IMR-90 (cell line): ENCODE measurements at regions not wholly inside any gene's neighbourhood (a gene's known extent, or its start where the extent isn't known, plus 50 kb on each side); places are given as distances from the start of the nearest gene placed in this dataset.

Experiments
- ATAC-seq: fragments of 200-7000 bp; cut with Tn5 transposase; 2 replicates; pipeline ENCODE4 v1.9.1; 2020; ENCODE audit warnings: low read depth, mild to moderate bottlenecking, moderate library complexity
- BruUV-seq: library from RNA; stranded (reverse); fragments of 400-500 nt; replicated peaks from 2 replicates; lab custom pipeline; 2021; lab: Mats Ljungman, UMichigan
- CTCF ChIA-PET: fragments of 300-600 bp; formaldehyde crosslinking; extraction: SDS; loops from one replicate; lab custom pipeline; 2021; ENCODE audit warnings: antibody characterized with exemption; lab: Yijun Ruan, JAX
- POLR2A ChIA-PET: fragments of 300-600 bp; sonication (Branson Sonifier 250); formaldehyde crosslinking; loops from one replicate; lab custom pipeline; 2022; ENCODE audit warnings: antibody characterized with exemption; ENCODE audit not compliant: unreplicated experiment; lab: Charles Lee
- DNase-seq: peaks from one replicate; pipeline ENCODE4 v3.0.0; 2013
- H2AFZ ChIP-seq: replicated peaks from 2 replicates; pipeline ENCODE3; 2013; ENCODE audit warnings: low read length, mild to moderate bottlenecking; ENCODE audit not compliant: poor library complexity
- H2AK5ac ChIP-seq: 2 replicates; pipeline ENCODE4 v1.6.1; 2013; ENCODE audit warnings: low read depth, low read length, inconsistent platforms
- H2AK9ac ChIP-seq: replicated peaks from 2 replicates; pipeline ENCODE3; 2013; ENCODE audit warnings: mild to moderate bottlenecking, low read depth, low read length, moderate library complexity; ENCODE audit not compliant: poor library complexity
- H2BK120ac ChIP-seq: 2 replicates; pipeline ENCODE4 v1.6.1; 2013; ENCODE audit warnings: low read depth, low read length, inconsistent platforms
- H2BK15ac ChIP-seq: 3 replicates; pipeline ENCODE4 v1.6.1; 2013; ENCODE audit warnings: low read depth, low read length, inconsistent platforms
- H2BK20ac ChIP-seq: 2 replicates; pipeline ENCODE4 v1.6.1; 2013; ENCODE audit warnings: low read depth, mild to moderate bottlenecking, inconsistent platforms, low read length, moderate library complexity
- H2BK5ac ChIP-seq: 2 replicates; pipeline ENCODE4 v1.6.1; 2013; ENCODE audit warnings: mild to moderate bottlenecking, low read depth, low read length, inconsistent platforms; ENCODE audit not compliant: poor library complexity, severe bottlenecking
- H3K14ac ChIP-seq: replicated peaks from 2 replicates; pipeline ENCODE4 v1.6.1; 2013; ENCODE audit warnings: low read depth, low read length, inconsistent platforms
- H3K18ac ChIP-seq: 2 replicates; pipeline ENCODE4 v1.6.1; 2013; ENCODE audit warnings: low read depth, low read length, control low read depth
- H3K23ac ChIP-seq: 2 replicates; pipeline ENCODE4 v1.6.1; 2013; ENCODE audit warnings: low read depth, low read length, inconsistent platforms
- H3K27ac ChIP-seq: 2 replicates; pipeline ENCODE4 v1.5.1; 2013; ENCODE audit warnings: mild to moderate bottlenecking, control low read depth, low read length; ENCODE audit not compliant: insufficient read depth
- H3K27me3 ChIP-seq: 2 replicates; pipeline ENCODE4 v1.6.1; 2013; ENCODE audit warnings: low read length; ENCODE audit not compliant: control insufficient read depth, insufficient read depth
- H3K36me3 ChIP-seq: 2 replicates; pipeline ENCODE4 v1.6.1; 2013; ENCODE audit warnings: low read length, mixed read lengths; ENCODE audit not compliant: control insufficient read depth, insufficient read depth
- H3K4ac ChIP-seq: 2 replicates; pipeline ENCODE4 v1.6.1; 2013; ENCODE audit warnings: low read depth, low read length, inconsistent platforms
- H3K4me1 ChIP-seq: 2 replicates; pipeline ENCODE4 v1.6.1; 2013; ENCODE audit warnings: low read length, mixed read lengths; ENCODE audit not compliant: control insufficient read depth, insufficient read depth
- H3K4me2 ChIP-seq: 2 replicates; pipeline ENCODE4 v1.6.1; 2013; ENCODE audit warnings: low read depth, mild to moderate bottlenecking, control low read depth, low read length, moderate library complexity
- H3K4me3 ChIP-seq: 2 replicates; pipeline ENCODE4 v1.5.1; 2013; ENCODE audit warnings: low read depth, mild to moderate bottlenecking, control low read depth, low read length, moderate library complexity; ENCODE audit not compliant: insufficient read depth
- H3K56ac ChIP-seq: 2 replicates; pipeline ENCODE4 v1.6.1; 2013; ENCODE audit warnings: low read length, inconsistent platforms; ENCODE audit not compliant: insufficient read depth; ENCODE audit errors: extremely low read depth
- H3K79me1 ChIP-seq, 2 experiments: 2 replicates each; pipeline ENCODE4 v1.6.1; 2013; ENCODE audit warnings: low read length in 2 of 2, inconsistent platforms in 1 of 2, low read depth in 1 of 2
- H3K9ac ChIP-seq: 2 replicates; pipeline ENCODE4 v1.6.1; 2013; ENCODE audit warnings: low read depth, low read length, control low read depth
- H3K9me1 ChIP-seq: 2 replicates; pipeline ENCODE4 v1.6.1; 2013; ENCODE audit warnings: low read length, inconsistent platforms; ENCODE audit not compliant: insufficient read depth
- H3K9me3 ChIP-seq: 2 replicates; pipeline ENCODE4 v1.6.1; 2013; ENCODE audit warnings: low read length; ENCODE audit not compliant: control insufficient read depth, insufficient read depth
- H4K20me1 ChIP-seq: 2 replicates; pipeline ENCODE4 v1.6.1; 2013; ENCODE audit warnings: low read length, inconsistent platforms; ENCODE audit not compliant: insufficient read depth
- H4K5ac ChIP-seq: 2 replicates; pipeline ENCODE4 v1.6.1; 2013; ENCODE audit warnings: mild to moderate bottlenecking, low read depth, low read length, control low read depth
- H4K8ac ChIP-seq, 2 experiments: 2 replicates each; pipeline ENCODE4 v1.6.1; 2013; ENCODE audit warnings: low read depth in 2 of 2, low read length in 2 of 2, control low read depth in 1 of 2, inconsistent platforms in 1 of 2
- H4K91ac ChIP-seq: 2 replicates; pipeline ENCODE4 v1.6.1; 2013; ENCODE audit warnings: low read depth, low read length, inconsistent platforms; ENCODE audit not compliant: insufficient read depth
- BHLHE40 ChIP-seq: fragments of 150-350 bp; IDR thresholded peaks from 2 replicates; pipeline ENCODE4 v1.6.1; 2016; ENCODE audit warnings: mild to moderate bottlenecking, low read depth, low read length
- CEBPB ChIP-seq: IDR thresholded peaks from 2 replicates; pipeline ENCODE4 v1.6.1; 2012; ENCODE audit warnings: low read depth, low read length, improper control_type of control experiment
- CHD1 ChIP-seq: IDR thresholded peaks from 2 replicates; pipeline ENCODE4 v1.6.1; 2012; ENCODE audit warnings: low read depth, low read length, improper control_type of control experiment
- CTCF ChIP-seq: conservative IDR thresholded peaks from 2 replicates; pipeline ENCODE4 v1.5.1; 2012; ENCODE audit warnings: mild to moderate bottlenecking, low read depth, low read length, improper control_type of control experiment
- ELK1 ChIP-seq: fragments of 150-350 bp; IDR thresholded peaks from 2 replicates; pipeline ENCODE4 v1.6.1; 2016; ENCODE audit warnings: low read depth, mild to moderate bottlenecking, low read length, moderate library complexity, borderline replicate concordance
- FOS ChIP-seq: fragments of 150-350 bp; IDR thresholded peaks from 2 replicates; pipeline ENCODE4 v1.6.1; 2016; ENCODE audit warnings: low read depth, low read length
- MAFK ChIP-seq: IDR thresholded peaks from 2 replicates; pipeline ENCODE4 v1.6.1; 2012; ENCODE audit warnings: low read depth, low read length, improper control_type of control experiment
- MAZ ChIP-seq: IDR thresholded peaks from 2 replicates; pipeline ENCODE4 v1.6.1; 2012; ENCODE audit warnings: low read depth, mild to moderate bottlenecking, low read length, improper control_type of control experiment, moderate library complexity, borderline replicate concordance
- MXI1 ChIP-seq: IDR thresholded peaks from 2 replicates; pipeline ENCODE4 v1.6.1; 2012; ENCODE audit warnings: low read depth, mild to moderate bottlenecking, low read length, moderate library complexity, borderline replicate concordance
- NFE2L2 ChIP-seq: fragments of 150-350 bp; IDR thresholded peaks from 2 replicates; pipeline ENCODE4 v1.6.1; 2016; ENCODE audit warnings: low read depth, mild to moderate bottlenecking, low read length
- POLR2A ChIP-seq: IDR thresholded peaks from 2 replicates; pipeline ENCODE4 v1.6.1; 2012; ENCODE audit warnings: mild to moderate bottlenecking, low read depth, low read length
- RAD21 ChIP-seq: IDR thresholded peaks from 2 replicates; pipeline ENCODE4 v1.6.1; 2012; ENCODE audit warnings: low read length, improper control_type of control experiment
- RCOR1 ChIP-seq: IDR thresholded peaks from 2 replicates; pipeline ENCODE4 v1.6.1; 2012; ENCODE audit warnings: mild to moderate bottlenecking, low read length, improper control_type of control experiment; ENCODE audit not compliant: insufficient replicate concordance
- RFX5 ChIP-seq: IDR thresholded peaks from 2 replicates; pipeline ENCODE4 v1.8.0; 2012; ENCODE audit warnings: low read depth, mild to moderate bottlenecking, low read length, moderate library complexity
- SMC3 ChIP-seq: fragments of 150-350 bp; IDR thresholded peaks from 2 replicates; pipeline ENCODE4 v1.6.1; 2016; ENCODE audit warnings: low read depth, mild to moderate bottlenecking, antibody characterized with exemption, low read length, moderate library complexity
- USF2 ChIP-seq: fragments of 150-350 bp; IDR thresholded peaks from 2 replicates; pipeline ENCODE4 v1.6.1; 2017; ENCODE audit warnings: mild to moderate bottlenecking, antibody characterized with exemption, low read length, low read depth
- WGBS, 2 experiments: methylation state at CpG; one replicate each; pipeline versions ENCODE4 v1.1.5 to v1.1.7; 2013; ENCODE audit warnings: missing lambda C conversion rate in 2 of 2; ENCODE audit not compliant: insufficient read length in 1 of 2; ENCODE audit errors: extremely low coverage in 2 of 2; 5-methylcytosine and 5-hydroxymethylcytosine counted together
- dilution Hi-C: fragments of 300-500 bp; cut with HindIII; formaldehyde crosslinking; loops from one replicate; pipeline ENCODE4 v1.14.3; 2018; ENCODE audit warnings: low sequenced_read_pairs; ENCODE audit not compliant: unreplicated experiment
- in situ Hi-C: fragments of 300-500 bp; cut with MboI; formaldehyde crosslinking; loops from 3 replicates; pipeline ENCODE4 v1.14.3; 2019; ENCODE audit warnings: low sequenced_read_pairs, inconsistent platforms, mixed read lengths
- intact Hi-C: fragments of 100-400 bp; cut with micrococcal nuclease; formaldehyde crosslinking; loops from 2 replicates; pipeline ENCODE4 v1.10.0; 2022

GRCh38 chr5:52360985-52361384 lies 426.7 kb upstream of the ITGA1 start:
- dilution Hi-C loops = no loop called here
- Histone ChIP-seq H3K23ac (no peak overlapping the region), H4K91ac (no peak overlapping the region), H3K9me1 (no peaks in the 10 kb centered on the region), H2AK9ac (no peak overlapping the region), H2BK120ac (no peak overlapping the region), H2AFZ (no peak overlapping the region), H3K4ac (no peak overlapping the region), H4K20me1 (no peaks in the 10 kb centered on the region), H2BK5ac (no peak overlapping the region), H3K36me3 (no peaks in the 10 kb centered on the region), H3K14ac (no peak overlapping the region), H4K5ac (no peak overlapping the region), H4K8ac (no peak overlapping the region), H3K4me1 (no peaks in the 10 kb centered on the region), H3K27ac (no peak overlapping the region), H3K4me3 (no peak overlapping the region), H3K56ac (no peak overlapping the region), H3K27me3 (no peaks in the 10 kb centered on the region), H2BK15ac (no peak overlapping the region), H3K18ac (no peak overlapping the region), H3K4me2 (no peak overlapping the region), H2AK5ac (no peak overlapping the region), H3K9me3 (no peaks in the 10 kb centered on the region), H2BK20ac (no peak overlapping the region), H3K9ac (no peak overlapping the region), H3K79me1 (no peaks in the 10 kb centered on the region)
- no CpG with 5 or more reads among the region's 1 CpG for WGBS, 2 experiments
- no peak for TF ChIP-seq POLR2A
- no peak for TF ChIP-seq RCOR1
- TF ChIP-seq SMC3 = no peak
- TF ChIP-seq ELK1 = no peak
- no peak for TF ChIP-seq CTCF
- TF ChIP-seq CHD1 = no peak
- TF ChIP-seq RAD21 = no peak
- no peak for TF ChIP-seq MAZ
- TF ChIP-seq USF2 = no peak
- no peak for TF ChIP-seq NFE2L2
- TF ChIP-seq FOS = no peak
- no peak for TF ChIP-seq BHLHE40
- TF ChIP-seq MXI1 = no peak
- TF ChIP-seq CEBPB = no peak
- no peak for TF ChIP-seq MAFK
- no peak for TF ChIP-seq RFX5
- ATAC-seq (no peak), DNase-seq (no peak)
- intact Hi-C loops = no loop called here
- BruUV-seq = no TSS peak
- ChIA-PET POLR2A (no interaction called here), CTCF (no interaction called here)
- in situ Hi-C loops = no loop called here
